GM12878 (cell line): ENCODE measurements at regions not wholly inside any gene's neighbourhood (a gene's known extent, or its start where the extent isn't known, plus 50 kb on each side); places are given as distances from the start of the nearest gene placed in this dataset.

Experiments used
- ATAC-seq: fragments of 200-7000 bp; cut with Tn5 transposase; 3 replicates; pipeline ENCODE4 v1.9.1; 2020; ENCODE audit warnings: mild to moderate bottlenecking, moderate library complexity
- BruUV-seq: library from RNA; stranded (reverse); fragments of 400-500 nt; replicated peaks from 2 replicates; lab custom pipeline; 2021; lab: Mats Ljungman, UMichigan
- CTCF ChIA-PET: fragments of 300-600 bp; sonication (Branson Sonifier 250); formaldehyde crosslinking; extraction: SDS; loops from one replicate; lab custom pipeline; 2021; ENCODE audit warnings: inconsistent platforms; lab: Yijun Ruan, JAX
- POLR2A ChIA-PET: fragments of 350-600 bp; formaldehyde crosslinking; extraction: SDS; loops from one replicate; lab custom pipeline; 2021; ENCODE audit warnings: inconsistent platforms; lab: Charles Lee
- RAD21 ChIA-PET: fragments of 300-600 bp; sonication (Branson Sonifier 250); formaldehyde crosslinking; loops from one replicate; lab custom pipeline; 2023; ENCODE audit warnings: antibody characterized with exemption; ENCODE audit not compliant: unreplicated experiment; lab: Charles Lee
- SMC1A ChIA-PET: fragments of 300-600 bp; sonication (Branson Sonifier 250); formaldehyde crosslinking; loops from one replicate; lab custom pipeline; 2023; ENCODE audit not compliant: unreplicated experiment, uncharacterized antibody; lab: Charles Lee
- DNase-seq: peaks from one replicate; pipeline ENCODE4 v3.0.0-alpha.2; 2011; ENCODE audit warnings: low read depth, low spot score
- FAIRE-seq: peaks from 3 replicates; lab custom pipeline; 2011; peaks lifted over from hg19 to GRCh38; lab: Jason Lieb, UNC
- H2AFZ ChIP-seq: 2 replicates; pipeline ENCODE4 v1.6.0; 2011; ENCODE audit warnings: low read depth, low read length, control low read depth; ENCODE audit not compliant: control insufficient read depth
- H3K27ac ChIP-seq: 2 replicates; pipeline ENCODE4 v1.5.1; 2011; ENCODE audit warnings: control low read depth; ENCODE audit not compliant: control insufficient read depth, insufficient read depth
- H3K27me3 ChIP-seq, 2 experiments: replicated peaks in 1 of 2; 2 replicates each; pipeline versions ENCODE4 v1.6.0 to v1.6.1; 2011; ENCODE audit warnings: low read length in 1 of 2; ENCODE audit not compliant: control insufficient read depth in 2 of 2, insufficient read depth in 2 of 2
- H3K36me3 ChIP-seq, 2 experiments: 2 replicates each; pipeline ENCODE4 v1.5.1; 2011; ENCODE audit warnings: low read length in 1 of 2; ENCODE audit not compliant: control insufficient read depth in 2 of 2, insufficient read depth in 2 of 2
- H3K4me1 ChIP-seq: 2 replicates; pipeline ENCODE4 v1.6.1; 2011; ENCODE audit warnings: mild to moderate bottlenecking, low read length, moderate library complexity, mixed read lengths; ENCODE audit not compliant: control insufficient read depth, insufficient read depth
- H3K4me2 ChIP-seq: 2 replicates; pipeline ENCODE4 v1.6.0; 2011; ENCODE audit warnings: control low read depth; ENCODE audit not compliant: control insufficient read depth, insufficient read depth
- H3K4me3 ChIP-seq: fragments of 200-600 bp; sonication (generic); 2 replicates; pipeline ENCODE4 v1.5.1; 2016
- H3K79me2 ChIP-seq: 2 replicates; pipeline ENCODE4 v1.6.0; 2011; ENCODE audit warnings: low read length; ENCODE audit not compliant: control insufficient read depth, insufficient read depth
- H3K9ac ChIP-seq: 2 replicates; pipeline ENCODE4 v1.8.0; 2011; ENCODE audit warnings: low read length, control low read depth, mixed read lengths; ENCODE audit not compliant: control insufficient read depth, insufficient read depth
- H3K9me3 ChIP-seq: replicated peaks from 3 replicates; pipeline ENCODE4 v1.5.1; 2011; ENCODE audit warnings: mild to moderate bottlenecking, low read length; ENCODE audit not compliant: control insufficient read depth, insufficient read depth
- H4K20me1 ChIP-seq: 2 replicates; pipeline ENCODE4 v1.6.0; 2011; ENCODE audit not compliant: control insufficient read depth, insufficient read depth
- CBFB ChIP-seq: IDR thresholded peaks from 2 replicates; pipeline ENCODE4 v1.6.1; 2016; ENCODE audit warnings: antibody characterized with exemption, low read depth
- CHD1 ChIP-seq: IDR thresholded peaks from 2 replicates; pipeline ENCODE4 v1.6.1; 2012; ENCODE audit warnings: low read depth, low read length, improper control_type of control experiment
- ETV6 ChIP-seq, 2 experiments: fragments of 450-650 bp in 1 of 2; IDR thresholded peaks in 1 of 2; conservative IDR thresholded peaks in 1 of 2; 2 replicates each; pipeline ENCODE4 v1.6.1; 2014; ENCODE audit warnings: antibody characterized with exemption in 1 of 2, borderline replicate concordance in 1 of 2, low read depth in 1 of 2, mild to moderate bottlenecking in 1 of 2, moderate library complexity in 1 of 2
- FOXK2 ChIP-seq: fragments of 450-650 bp; IDR thresholded peaks from 2 replicates; pipeline ENCODE4 v1.6.1; 2017; ENCODE audit warnings: mild to moderate bottlenecking, moderate library complexity
- KDM1A ChIP-seq: fragments of 200-600 bp; sonication (generic); IDR thresholded peaks from 2 replicates; pipeline ENCODE4 v1.6.1; 2016; ENCODE audit warnings: borderline replicate concordance
- MAX ChIP-seq: IDR thresholded peaks from 2 replicates; pipeline ENCODE4 v1.6.1; 2012; ENCODE audit warnings: low read depth, low read length, improper control_type of control experiment
- MEF2A ChIP-seq: IDR thresholded peaks from 2 replicates; pipeline ENCODE4 v1.6.1; 2011; ENCODE audit warnings: low read depth, mild to moderate bottlenecking, low read length, moderate library complexity; ENCODE audit not compliant: insufficient read depth
- NFYB ChIP-seq: IDR thresholded peaks from 2 replicates; pipeline ENCODE4 v1.6.1; 2011; ENCODE audit warnings: low read depth, mild to moderate bottlenecking, low read length, improper control_type of control experiment, moderate library complexity; ENCODE audit not compliant: insufficient read depth
- NR2C1 ChIP-seq: fragments of 450-650 bp; IDR thresholded peaks from 2 replicates; pipeline ENCODE4 v1.6.1; 2017; ENCODE audit warnings: antibody characterized with exemption, mild to moderate bottlenecking, moderate library complexity
- POLR2AphosphoS5 ChIP-seq: IDR thresholded peaks from 2 replicates; pipeline ENCODE4 v1.6.1; 2011; ENCODE audit warnings: mild to moderate bottlenecking, low read length, inconsistent platforms
- RFX5 ChIP-seq: IDR thresholded peaks from 2 replicates; pipeline ENCODE4 v1.6.1; 2011; ENCODE audit warnings: low read depth, low read length, improper control_type of control experiment
- SIN3A ChIP-seq: IDR thresholded peaks from 2 replicates; pipeline ENCODE4 v1.6.1; 2012; ENCODE audit warnings: low read depth, low read length, improper control_type of control experiment
- WGBS: methylation state at CpG from one replicate; pipeline ENCODE4 v1.1.6; 2016; ENCODE audit warnings: low lambda C conversion rate; ENCODE audit not compliant: insufficient replicate concordance, insufficient coverage; ENCODE audit errors: missing lambda C conversion rate; 5-methylcytosine and 5-hydroxymethylcytosine counted together
- in situ Hi-C: fragments of 300-500 bp; cut with MboI; formaldehyde crosslinking; loops from 9 replicates; pipeline ENCODE4 v1.14.3; 2018; ENCODE audit warnings: mixed read lengths
- intact Hi-C: fragments of 100-400 bp; cut with micrococcal nuclease; formaldehyde crosslinking; loops from one replicate; pipeline ENCODE4 v1.14.2; 2022; ENCODE audit not compliant: unreplicated experiment
- TF ChIP-seq, protein P1 (sequence below): fragments of 450-650 bp; IDR thresholded peaks from 2 replicates; pipeline ENCODE4 v1.6.1; 2016; ENCODE audit warnings: mild to moderate bottlenecking
- TF ChIP-seq, protein P2 (sequence below): fragments of 450-650 bp; IDR thresholded peaks from 2 replicates; pipeline ENCODE4 v1.6.1; 2017; ENCODE audit warnings: borderline replicate concordance

DNA sequence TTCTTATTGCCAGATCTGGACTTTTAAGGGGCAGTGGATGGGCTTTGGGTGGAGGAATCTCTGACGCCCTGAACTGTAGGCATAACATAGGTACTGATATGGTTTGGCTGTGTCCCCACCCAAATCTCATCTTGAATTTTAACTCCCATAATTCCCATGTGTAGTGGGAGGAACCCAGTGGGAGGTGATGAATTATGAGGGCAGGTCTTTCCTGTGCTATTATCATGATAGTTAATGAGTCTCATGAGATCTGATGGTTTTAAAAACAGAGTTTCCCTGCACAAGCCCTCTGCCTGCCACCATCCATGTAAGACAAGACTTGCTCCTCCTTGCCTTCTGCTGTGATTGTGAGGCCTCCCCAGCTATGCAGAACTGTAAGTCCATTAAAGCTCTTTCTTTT is 160.0 kb upstream of the CRY1 start:
- POLR2A ChIA-PET: no interaction called here
- Histone ChIP-seq H3K4me2 (no peak overlapping the region), H3K4me1 (no peaks in the 10 kb centered on the region), H2AFZ (no peak overlapping the region), H4K20me1 (no peaks in the 10 kb centered on the region), H3K36me3 (no peaks in the 10 kb centered on the region), H3K27ac (no peak overlapping the region), H3K9me3 (no peaks in the 10 kb centered on the region), H3K9ac (no peak overlapping the region), H3K79me2 (no peaks in the 10 kb centered on the region), H3K27me3 (no peaks in the 10 kb centered on the region), H3K4me3 (no peak overlapping the region)
- DNase-seq (no peak), FAIRE-seq (no peak), ATAC-seq (no peak)
- 0% methylated on average over 1 of the region's 1 CpG for WGBS
- RAD21 ChIA-PET: no interaction called here
- SMC1A ChIA-PET: no interaction called here
- no TSS peak for BruUV-seq
- intact Hi-C loops (no loop called here), in situ Hi-C loops (no loop called here)
- TF ChIP-seq, protein P1, sequence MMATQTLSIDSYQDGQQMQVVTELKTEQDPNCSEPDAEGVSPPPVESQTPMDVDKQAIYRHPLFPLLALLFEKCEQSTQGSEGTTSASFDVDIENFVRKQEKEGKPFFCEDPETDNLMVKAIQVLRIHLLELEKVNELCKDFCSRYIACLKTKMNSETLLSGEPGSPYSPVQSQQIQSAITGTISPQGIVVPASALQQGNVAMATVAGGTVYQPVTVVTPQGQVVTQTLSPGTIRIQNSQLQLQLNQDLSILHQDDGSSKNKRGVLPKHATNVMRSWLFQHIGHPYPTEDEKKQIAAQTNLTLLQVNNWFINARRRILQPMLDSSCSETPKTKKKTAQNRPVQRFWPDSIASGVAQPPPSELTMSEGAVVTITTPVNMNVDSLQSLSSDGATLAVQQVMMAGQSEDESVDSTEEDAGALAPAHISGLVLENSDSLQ: no peak
- TF ChIP-seq MAX (no peak), CHD1 (no peak), CBFB (no peak), FOXK2 (no peak), POLR2AphosphoS5 (no peak), NR2C1 (no peak), MEF2A (no peak), SIN3A (no peak), NFYB (no peak), RFX5 (no peak), ETV6 (conservative IDR thresholded peaks at IDR 0.05 in 1 of 2, IDR thresholded peaks at IDR 0.05 in 1 of 2; ENCODE audit: borderline replicate concordance in 1 of 2, low read depth in 1 of 2) (no peak), KDM1A (no peak)
- TF ChIP-seq, protein P2, sequence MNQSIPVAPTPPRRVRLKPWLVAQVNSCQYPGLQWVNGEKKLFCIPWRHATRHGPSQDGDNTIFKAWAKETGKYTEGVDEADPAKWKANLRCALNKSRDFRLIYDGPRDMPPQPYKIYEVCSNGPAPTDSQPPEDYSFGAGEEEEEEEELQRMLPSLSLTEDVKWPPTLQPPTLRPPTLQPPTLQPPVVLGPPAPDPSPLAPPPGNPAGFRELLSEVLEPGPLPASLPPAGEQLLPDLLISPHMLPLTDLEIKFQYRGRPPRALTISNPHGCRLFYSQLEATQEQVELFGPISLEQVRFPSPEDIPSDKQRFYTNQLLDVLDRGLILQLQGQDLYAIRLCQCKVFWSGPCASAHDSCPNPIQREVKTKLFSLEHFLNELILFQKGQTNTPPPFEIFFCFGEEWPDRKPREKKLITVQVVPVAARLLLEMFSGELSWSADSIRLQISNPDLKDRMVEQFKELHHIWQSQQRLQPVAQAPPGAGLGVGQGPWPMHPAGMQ: no peak
- CTCF ChIA-PET: no interaction called here
